Peyer's patch (tissue), 4 donors: ENCODE measurements at regions not wholly inside any gene's neighbourhood (a gene's known extent, or its start where the extent isn't known, plus 50 kb on each side); places are given as distances from the start of the nearest gene placed in this dataset.

Source experiments
- CTCF ChIP-seq, 6 experiments: fragments of 450-650 bp in 4 of 6; fragments of 200-600 bp in 2 of 6; sonication (generic) in 1 of 6; IDR thresholded peaks; one replicate each; pipeline ENCODE4 v1.5.1; 2017 to 2019; ENCODE audit warnings: antibody characterized with exemption in 6 of 6, mild to moderate bottlenecking in 3 of 6, moderate library complexity in 1 of 6
- POLR2A ChIP-seq, 2 donors: fragments of 450-650 bp; IDR thresholded peaks; one replicate each; pipeline ENCODE4 v1.5.1; 2017; ENCODE audit warnings: antibody characterized with exemption in 2 of 2, mild to moderate bottlenecking in 2 of 2, moderate library complexity in 2 of 2

- TF ChIP-seq CTCF (IDR thresholded peaks at IDR 0.05) (no peak), POLR2A (IDR thresholded peaks at IDR 0.05) (no peak)
Measured at GRCh38 chr9:90070056-90070455, 465.2 kb downstream of the GADD45G start.
